Dermis blood vessel endothelial cell (primary cell): ENCODE measurements at regions not wholly inside any gene's neighbourhood (a gene's known extent, or its start where the extent isn't known, plus 50 kb on each side); places are given as distances from the start of the nearest gene placed in this dataset.

Source experiments
- DNase-seq: peaks from one replicate; pipeline ENCODE4 v3.0.0; 2010

GRCh38 chr6:168384045-168385036 is 56.6 kb upstream of the SMOC2 start:
- DNase-seq = no peak

- DNase-seq = no peak
Observed at GRCh38 chr6:168385037-168385759, 55.8 kb upstream of the SMOC2 start.

GRCh38 chr6:168385858-168386735 is 54.9 kb upstream of the SMOC2 start:
- no peak for DNase-seq

- no peak for DNase-seq
Observed at GRCh38 chr6:168386973-168387372, 54.0 kb upstream of the SMOC2 start.

- DNase-seq = no peak
Observed at GRCh38 chr6:168387426-168387825, 53.6 kb upstream of the SMOC2 start.

DNA sequence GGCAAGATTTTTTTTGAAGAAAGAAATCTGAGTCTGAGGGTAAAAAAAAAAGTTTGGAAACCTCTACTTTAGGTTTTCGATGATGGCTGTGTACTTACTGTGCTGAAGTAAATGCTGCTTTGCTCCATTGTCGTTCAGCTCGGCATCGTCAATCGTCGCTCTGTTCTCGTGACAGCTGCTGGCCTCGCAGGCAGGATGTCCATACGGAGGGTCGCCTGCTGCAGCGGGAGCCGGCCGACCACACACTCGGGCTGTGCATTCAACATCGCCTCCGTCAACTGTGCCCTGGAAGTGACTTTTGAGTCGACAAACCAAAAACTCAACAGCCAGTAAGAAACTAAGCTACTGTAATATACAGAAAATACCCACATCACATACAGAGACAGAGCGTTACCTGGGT is 53.1 kb upstream of the SMOC2 start:
- no peak for DNase-seq

DNA sequence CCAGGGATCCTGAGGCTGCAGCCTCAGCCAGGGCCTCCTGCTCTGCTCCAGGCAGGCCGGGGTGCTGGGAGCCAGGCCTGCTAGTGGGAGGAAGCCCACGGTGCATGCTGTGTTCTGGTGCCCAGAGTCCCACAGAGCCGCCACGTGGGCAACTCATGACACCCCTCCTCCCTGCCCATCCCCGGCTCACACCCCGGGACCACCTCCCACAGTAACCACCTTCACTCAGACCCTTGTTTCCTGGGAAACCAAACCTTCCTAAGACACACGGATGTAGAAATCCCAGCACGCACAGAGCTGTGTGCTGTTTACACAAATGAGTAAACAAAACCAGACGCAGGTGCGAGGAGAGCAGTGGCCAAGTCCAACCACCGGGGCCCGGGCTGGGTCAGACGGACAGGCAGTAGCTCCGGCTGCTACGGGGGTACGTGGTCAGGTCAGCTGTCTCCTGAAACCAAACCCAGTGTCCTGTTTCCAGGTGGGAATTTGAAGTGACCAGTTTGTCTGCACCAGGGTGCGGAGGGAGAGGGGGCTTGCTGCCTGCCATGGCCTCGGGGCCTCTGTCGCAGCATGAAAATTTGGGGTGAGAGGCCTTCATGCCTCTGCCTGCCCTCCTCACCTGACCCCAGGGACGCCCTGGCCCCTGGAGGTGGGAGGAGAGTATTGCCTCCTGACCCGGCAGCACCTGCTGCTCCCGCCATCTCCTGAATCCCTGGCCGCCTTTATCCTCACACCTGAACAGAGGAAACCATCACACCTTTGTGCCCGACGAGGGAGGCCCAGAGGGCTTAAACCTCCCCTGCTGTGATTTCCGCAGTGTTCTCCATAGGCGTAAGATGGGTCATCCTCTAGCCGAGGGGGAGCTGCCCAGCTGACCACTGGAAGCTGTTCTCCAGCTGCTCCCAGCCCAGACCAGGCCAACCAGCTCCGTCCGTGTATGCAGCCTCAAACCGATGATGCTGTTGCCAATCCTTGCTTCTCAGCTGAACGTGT is 52.0 kb upstream of the SMOC2 start:
- no peak for DNase-seq

- no peak for DNase-seq
Observed at GRCh38 chr6:168390749-168391420, 50.1 kb upstream of the SMOC2 start.
